ENCODE measurements at regions not wholly inside any gene's neighbourhood (a gene's known extent, or its start where the extent isn't known, plus 50 kb on each side); places are given as distances from the start of the nearest gene placed in this dataset.

- Histone ChIP-seq H3K27ac (no peak overlapping the region), H4K20me1 (no peaks in the 10 kb centered on the region), H3K9me3 (no peaks in the 10 kb centered on the region), H3K4me2 (no peak overlapping the region), H3K4me1 (no peaks in the 10 kb centered on the region), H3K9ac (no peak overlapping the region), H3K4me3 (no peak overlapping the region), H3K36me3 (no peaks in the 10 kb centered on the region), H3K27me3 (no peaks in the 10 kb centered on the region)
- TF ChIP-seq Cebpa-rat (IDR thresholded peaks at IDR 0.05), result peak; percentile 82; the same call in 1 of the 2 replicates
Observed at GRCh38 chr7:46315891-46316290, 394.8 kb upstream of the IGFBP3 start.

- Histone ChIP-seq H3K36me3 (no peaks in the 10 kb centered on the region), H3K4me3 (no peak overlapping the region), H3K4me2 (no peak overlapping the region), H3K9ac (no peak overlapping the region), H3K9me3 (peaks cover 5% of the 10 kb centered on the region; the same call in 1 of the 2 replicates), H3K27me3 (no peaks in the 10 kb centered on the region), H4K20me1 (no peaks in the 10 kb centered on the region), H3K4me1 (no peaks in the 10 kb centered on the region), H3K27ac (no peak overlapping the region)
- TF ChIP-seq Cebpa-rat (IDR thresholded peaks at IDR 0.05), result no peak
Observed at GRCh38 chr7:46301677-46302076, 380.6 kb upstream of the IGFBP3 start.

- TF ChIP-seq Cebpa-rat (IDR thresholded peaks at IDR 0.05), result no peak
- no peak overlapping the region for H3K9ac ChIP-seq
- no peaks in the 10 kb centered on the region for H3K27me3 ChIP-seq
- no peak overlapping the region for H3K4me2 ChIP-seq
- no peak overlapping the region for H3K4me3 ChIP-seq
- H4K20me1 ChIP-seq, result no peaks in the 10 kb centered on the region
- no peak overlapping the region for H3K27ac ChIP-seq
- no peaks in the 10 kb centered on the region for H3K36me3 ChIP-seq
- H3K9me3 ChIP-seq, result peaks cover 5% of the 10 kb centered on the region; the same call in 1 of the 2 replicates
- H3K4me1 ChIP-seq, result peaks cover 1% of the 10 kb centered on the region; the same call in 1 of the 2 replicates
Observed at GRCh38 chr7:46297515-46297914, 376.4 kb upstream of the IGFBP3 start.

- Histone ChIP-seq H3K9ac (no peak overlapping the region), H4K20me1 (no peaks in the 10 kb centered on the region), H3K36me3 (no peaks in the 10 kb centered on the region), H3K9me3 (peaks cover 5% of the 10 kb centered on the region; the same call in 1 of the 2 replicates), H3K4me1 (peaks cover 11% of the 10 kb centered on the region), H3K4me2 (no peak overlapping the region), H3K4me3 (no peak overlapping the region), H3K27me3 (no peaks in the 10 kb centered on the region), H3K27ac (no peak overlapping the region)
- no peak for TF ChIP-seq Cebpa-rat (IDR thresholded peaks at IDR 0.05)
Observed at GRCh38 chr7:46296526-46296925, 375.5 kb upstream of the IGFBP3 start.

- Histone ChIP-seq H3K27ac (no peak overlapping the region), H3K4me3 (no peak overlapping the region), H3K27me3 (no peaks in the 10 kb centered on the region), H3K36me3 (no peaks in the 10 kb centered on the region), H3K4me1 (peaks cover 23% of the 10 kb centered on the region), H3K9ac (no peak overlapping the region), H4K20me1 (no peaks in the 10 kb centered on the region), H3K9me3 (peaks cover 5% of the 10 kb centered on the region; the same call in 1 of the 2 replicates), H3K4me2 (no peak overlapping the region)
- no peak for TF ChIP-seq Cebpa-rat (IDR thresholded peaks at IDR 0.05)
Observed at GRCh38 chr7:46294381-46294780, 373.3 kb upstream of the IGFBP3 start.

GRCh38 chr7:46292741-46293140 lies 371.7 kb upstream of the IGFBP3 start:
- TF ChIP-seq Cebpa-rat (IDR thresholded peaks at IDR 0.05), result no peak
- H3K9ac ChIP-seq, result no peak overlapping the region
- H3K36me3 ChIP-seq, result no peaks in the 10 kb centered on the region
- H3K9me3 ChIP-seq, result peaks cover 5% of the 10 kb centered on the region; the same call in 1 of the 2 replicates
- H3K27ac ChIP-seq, result no peak overlapping the region
- no peak overlapping the region for H3K4me2 ChIP-seq
- H3K27me3 ChIP-seq, result no peaks in the 10 kb centered on the region
- no peaks in the 10 kb centered on the region for H4K20me1 ChIP-seq
- H3K4me3 ChIP-seq, result no peak overlapping the region
- H3K4me1 ChIP-seq, result peaks cover 23% of the 10 kb centered on the region

- peak overlapping the region; percentile 13; the same call in 1 of the 2 replicates for H3K4me3 ChIP-seq
- H4K20me1 ChIP-seq, result no peaks in the 10 kb centered on the region
- H3K27ac ChIP-seq, result peak overlapping the region; percentile 33; the same call in 1 of the 2 replicates
- no peak overlapping the region for H3K9ac ChIP-seq
- no peaks in the 10 kb centered on the region for H3K36me3 ChIP-seq
- H3K4me1 ChIP-seq, result peaks cover 23% of the 10 kb centered on the region
- no peaks in the 10 kb centered on the region for H3K27me3 ChIP-seq
- peak overlapping the region; percentile 71 for H3K4me2 ChIP-seq
- H3K9me3 ChIP-seq, result no peaks in the 10 kb centered on the region
- no peak for TF ChIP-seq Cebpa-rat (IDR thresholded peaks at IDR 0.05)
Observed at GRCh38 chr7:46291601-46292150, 370.6 kb upstream of the IGFBP3 start.

GRCh38 chr7:46291050-46291438 lies 370.0 kb upstream of the IGFBP3 start:
- no peak overlapping the region for H3K4me3 ChIP-seq
- no peaks in the 10 kb centered on the region for H3K27me3 ChIP-seq
- no peak overlapping the region for H3K9ac ChIP-seq
- H3K27ac ChIP-seq, result 0 out of 2 replicates have a peak overlapping the region, but pooled peaks have one; percentile 22
- H3K4me1 ChIP-seq, result peaks cover 23% of the 10 kb centered on the region
- peak overlapping the region; percentile 71 for H3K4me2 ChIP-seq
- H4K20me1 ChIP-seq, result no peaks in the 10 kb centered on the region
- no peak for TF ChIP-seq Cebpa-rat (IDR thresholded peaks at IDR 0.05)
- no peaks in the 10 kb centered on the region for H3K36me3 ChIP-seq
- H3K9me3 ChIP-seq, result no peaks in the 10 kb centered on the region

- Histone ChIP-seq H3K4me3 (no peak overlapping the region), H3K36me3 (no peaks in the 10 kb centered on the region), H3K4me2 (peak overlapping the region; percentile 71), H3K4me1 (peaks cover 23% of the 10 kb centered on the region), H3K9ac (no peak overlapping the region), H3K27me3 (no peaks in the 10 kb centered on the region), H3K27ac (0 out of 2 replicates have a peak overlapping the region, but pooled peaks have one; percentile 22), H3K9me3 (no peaks in the 10 kb centered on the region), H4K20me1 (no peaks in the 10 kb centered on the region)
- TF ChIP-seq Cebpa-rat (IDR thresholded peaks at IDR 0.05), result no peak
Observed at GRCh38 chr7:46290374-46291049, 369.4 kb upstream of the IGFBP3 start.

- Histone ChIP-seq H3K9ac (no peak overlapping the region), H3K9me3 (no peaks in the 10 kb centered on the region), H3K4me2 (no peak overlapping the region), H3K4me3 (no peak overlapping the region), H3K27ac (no peak overlapping the region), H3K4me1 (peaks cover 23% of the 10 kb centered on the region), H4K20me1 (no peaks in the 10 kb centered on the region), H3K36me3 (no peaks in the 10 kb centered on the region), H3K27me3 (no peaks in the 10 kb centered on the region)
- TF ChIP-seq Cebpa-rat (IDR thresholded peaks at IDR 0.05), result no peak
Observed at GRCh38 chr7:46288861-46289260, 367.8 kb upstream of the IGFBP3 start.
